GM19328 (cell line): ENCODE measurements at regions not wholly inside any gene's neighbourhood (a gene's known extent, or its start where the extent isn't known, plus 50 kb on each side); places are given as distances from the start of the nearest gene placed in this dataset.

Experiments
- ATAC-seq: cut with Tn5 transposase; IDR thresholded peaks from one replicate; pipeline ENCODE4 v1.9.1; 2021; ENCODE audit warnings: mild to moderate bottlenecking, moderate library complexity; ENCODE audit not compliant: unreplicated experiment

DNA sequence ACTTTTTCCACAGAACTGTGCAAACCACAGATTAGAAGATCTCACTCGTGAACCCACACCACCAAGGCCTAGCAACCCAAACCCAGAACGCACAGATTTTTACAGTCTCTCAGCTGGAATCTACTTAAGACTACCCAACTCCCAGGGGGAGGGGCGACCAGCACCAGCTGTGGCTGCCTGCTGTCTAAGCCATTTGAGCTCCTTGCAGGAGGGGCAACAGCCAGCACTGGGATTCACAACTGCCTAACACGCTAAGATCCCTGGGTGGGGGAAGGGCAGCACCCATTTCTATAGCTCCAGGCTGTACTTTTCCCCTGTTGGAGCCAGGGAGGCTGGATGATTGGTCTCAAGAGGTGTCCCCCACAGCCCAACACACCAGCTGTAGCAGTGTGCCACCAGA lies 368.8 kb downstream of the SUCLA2 start:
- no peak for ATAC-seq

- no peak for ATAC-seq
Measured at GRCh38 chr13:47628666-47629065, 372.4 kb downstream of the SUCLA2 start.

DNA sequence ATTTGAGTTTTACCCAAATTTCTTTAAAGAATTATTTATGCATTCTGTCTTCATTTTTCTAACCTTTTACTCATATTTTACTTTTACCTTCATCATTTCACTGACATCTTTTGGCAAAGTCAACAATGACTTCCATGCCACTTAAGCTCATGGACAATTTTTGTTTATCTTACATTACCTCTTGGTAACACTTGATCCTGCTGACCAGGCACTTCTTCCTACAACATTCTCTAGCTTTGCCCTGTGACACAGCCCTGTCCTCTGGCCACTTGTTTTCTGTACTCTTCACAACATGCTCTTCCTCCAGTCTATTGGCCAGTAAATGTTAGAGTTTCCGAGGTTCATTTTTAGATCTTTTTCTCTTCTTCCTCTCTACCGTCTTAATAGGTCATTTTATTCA lies 377.2 kb downstream of the SUCLA2 start:
- ATAC-seq: no peak

- no peak for ATAC-seq
Measured at GRCh38 chr13:47621931-47622330, 379.1 kb downstream of the SUCLA2 start.

GRCh38 chr13:47611664-47612288 lies 389.3 kb downstream of the SUCLA2 start:
- ATAC-seq: no peak

DNA sequence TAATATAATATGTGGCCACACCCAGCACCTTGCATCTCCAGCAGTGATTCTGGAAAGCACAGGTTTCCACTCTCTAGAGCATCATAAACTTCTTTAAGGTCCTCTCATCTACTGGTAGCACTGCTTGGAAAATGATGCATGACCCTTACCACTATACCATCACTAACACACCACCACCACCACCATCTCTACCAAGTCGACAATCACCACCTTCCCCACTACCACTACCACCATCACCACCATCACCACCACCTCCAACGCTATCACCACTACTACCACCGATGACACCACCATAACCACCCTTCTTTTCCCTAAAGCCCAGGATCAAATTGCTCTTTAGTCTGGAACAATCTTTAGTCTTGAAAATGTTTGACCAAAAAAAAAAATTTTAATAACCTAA lies 390.4 kb downstream of the SUCLA2 start:
- ATAC-seq: no peak

GRCh38 chr13:47603365-47603764 lies 397.7 kb downstream of the SUCLA2 start:
- no peak for ATAC-seq

DNA sequence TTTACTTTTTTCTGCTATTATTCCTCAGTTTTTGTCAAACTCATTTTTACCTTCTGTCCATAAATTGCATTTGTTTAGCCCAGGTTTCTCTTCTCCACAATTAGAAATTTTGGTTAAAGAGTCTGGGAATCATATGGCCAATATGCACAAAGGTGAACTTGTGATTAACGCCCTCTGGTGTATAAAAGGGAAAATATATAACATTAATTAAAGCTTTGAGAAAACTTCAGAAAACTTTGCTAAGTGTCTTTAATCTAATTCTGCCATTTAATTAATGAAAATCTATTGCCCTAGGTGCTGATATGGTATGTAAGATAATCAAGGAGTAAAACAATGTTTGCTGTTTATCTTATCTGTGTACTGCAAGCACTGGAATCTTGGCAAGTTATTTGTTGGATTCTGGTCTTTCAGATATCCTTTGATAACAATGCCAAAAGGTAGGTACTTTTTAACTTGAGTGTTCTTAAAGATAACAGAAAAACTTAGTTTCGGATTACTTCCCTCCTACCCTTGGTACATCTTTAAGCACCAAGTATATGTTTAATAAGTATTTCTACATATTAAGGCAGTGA lies 402.6 kb downstream of the SUCLA2 start:
- ATAC-seq: no peak

DNA sequence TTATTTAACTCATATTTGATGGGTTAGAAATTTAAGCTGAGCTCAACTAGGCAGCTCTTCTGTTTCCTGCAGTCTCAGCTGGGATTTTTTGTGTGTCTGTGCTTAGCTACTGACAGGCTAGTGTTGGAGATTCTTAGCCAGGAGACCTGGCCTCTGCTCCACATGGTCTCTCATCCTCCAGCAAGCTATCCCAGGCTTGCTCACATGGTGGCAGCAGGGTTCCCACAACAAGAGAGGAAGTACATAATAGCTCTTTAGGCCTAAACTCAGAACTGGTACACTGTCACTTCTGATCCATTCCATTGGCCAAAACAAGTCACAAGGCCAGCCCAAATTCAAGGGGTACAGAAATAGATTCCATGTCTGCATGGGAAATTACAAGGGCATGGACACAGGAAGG lies 406.2 kb downstream of the SUCLA2 start:
- ATAC-seq: no peak

GRCh38 chr13:47592256-47592655 lies 408.8 kb downstream of the SUCLA2 start:
- ATAC-seq: no peak

GRCh38 chr13:47588676-47589075 lies 412.4 kb downstream of the SUCLA2 start:
- ATAC-seq: no peak

- no peak for ATAC-seq
Measured at GRCh38 chr13:47572375-47572774, 428.7 kb downstream of the SUCLA2 start.

GRCh38 chr13:47564041-47564440 lies 437.0 kb downstream of the SUCLA2 start:
- ATAC-seq: no peak

DNA sequence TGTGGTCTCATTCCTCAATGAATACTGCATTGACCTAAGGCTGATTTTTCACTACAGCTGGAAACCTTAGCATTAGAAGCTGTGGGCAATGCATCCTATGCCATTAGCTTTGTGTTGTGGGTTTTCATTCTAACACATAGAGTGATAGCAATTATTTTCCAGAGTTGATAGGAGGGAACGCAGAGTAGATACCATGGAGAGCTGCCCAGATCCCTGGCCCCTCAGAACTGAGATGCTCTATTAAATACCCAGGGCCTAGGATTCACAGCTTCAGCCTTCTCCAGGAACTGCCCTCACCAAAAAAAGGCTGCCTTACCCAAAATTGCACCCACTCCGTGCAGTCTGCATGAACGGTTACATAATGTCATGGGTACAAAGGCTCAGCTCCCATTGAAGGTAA lies 444.4 kb downstream of the SUCLA2 start:
- no peak for ATAC-seq

- no peak for ATAC-seq
Measured at GRCh38 chr13:47555235-47555634, 445.8 kb downstream of the SUCLA2 start.

DNA sequence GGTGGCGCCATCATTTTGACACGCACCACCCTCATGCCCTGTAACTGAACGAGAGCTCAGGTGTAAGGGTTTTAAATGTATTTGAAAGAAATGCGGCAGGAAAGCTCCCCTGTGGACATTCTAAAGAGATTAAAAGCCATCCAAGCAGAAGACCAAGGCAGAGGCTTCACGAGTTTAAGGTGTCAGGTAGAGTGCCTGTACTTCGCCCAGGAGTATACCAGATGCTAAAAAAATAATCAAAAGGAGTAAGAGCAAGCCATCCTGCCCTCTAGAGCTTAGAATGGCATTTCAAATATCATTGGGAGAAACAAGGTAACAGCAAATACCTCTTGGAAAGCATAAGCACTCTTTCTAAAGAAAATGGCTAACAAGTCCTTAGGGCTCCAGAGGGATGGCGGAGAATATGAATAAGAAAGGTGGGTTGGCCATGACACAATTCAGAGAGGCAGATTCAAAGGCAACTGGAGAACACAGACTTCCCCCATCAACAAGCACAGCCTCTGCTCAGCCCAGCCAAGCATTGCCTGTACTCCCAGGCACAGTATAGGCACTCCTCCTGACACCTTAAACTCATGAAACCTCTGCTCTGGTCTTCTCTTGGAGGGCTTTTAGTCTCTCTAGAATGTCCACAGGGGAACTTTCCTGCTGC lies 447.6 kb downstream of the SUCLA2 start:
- ATAC-seq: no peak

DNA sequence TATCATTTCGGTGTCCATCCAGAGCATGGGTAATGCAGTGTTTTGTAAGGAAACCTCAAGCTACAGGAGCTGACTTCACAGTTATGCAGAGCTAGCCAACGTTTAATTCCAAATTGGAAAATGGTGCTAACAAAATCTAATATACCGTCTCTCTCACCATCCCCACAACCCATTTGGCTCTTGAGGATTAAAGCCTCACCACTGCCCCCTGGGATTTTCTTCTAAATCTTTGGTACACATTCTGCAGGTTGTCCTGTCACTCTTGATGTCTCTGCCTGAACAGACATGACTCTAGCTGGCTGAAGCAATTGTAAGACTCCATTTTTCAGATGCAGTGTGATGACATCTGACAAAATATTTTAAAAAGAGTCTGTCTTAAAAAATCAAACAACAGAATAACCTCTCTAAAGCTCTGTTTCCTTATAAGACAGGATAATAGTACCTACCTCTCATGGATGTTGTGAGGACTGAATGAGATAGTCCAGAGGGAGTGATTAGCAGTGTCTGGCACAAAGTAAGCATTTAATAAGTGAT lies 451.8 kb downstream of the SUCLA2 start:
- no peak for ATAC-seq

DNA sequence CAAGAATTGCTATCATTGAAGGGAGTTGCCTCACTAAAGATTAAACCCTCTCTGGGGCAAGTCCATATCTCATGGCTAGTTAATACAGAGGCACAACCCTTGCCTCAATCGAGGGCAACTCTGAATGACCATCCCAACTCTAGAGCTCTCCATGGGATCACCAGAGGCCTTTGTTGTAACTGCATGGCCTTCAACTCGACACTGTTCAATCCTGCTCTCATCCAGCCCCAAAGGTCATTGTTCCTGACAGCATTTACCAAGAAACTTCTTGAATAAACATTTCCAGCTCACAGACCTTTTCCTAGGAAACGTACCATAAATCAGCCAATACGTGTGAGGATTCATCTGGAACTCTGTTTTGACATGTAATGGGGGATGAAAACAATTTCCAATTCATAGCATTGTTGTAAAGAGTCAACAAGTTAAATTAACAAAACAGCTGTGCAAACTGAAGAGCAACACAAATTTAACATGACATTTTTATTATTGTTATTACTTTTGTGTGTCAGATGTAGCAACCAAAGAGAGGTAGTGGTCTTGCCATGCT lies 452.7 kb downstream of the SUCLA2 start:
- no peak for ATAC-seq

DNA sequence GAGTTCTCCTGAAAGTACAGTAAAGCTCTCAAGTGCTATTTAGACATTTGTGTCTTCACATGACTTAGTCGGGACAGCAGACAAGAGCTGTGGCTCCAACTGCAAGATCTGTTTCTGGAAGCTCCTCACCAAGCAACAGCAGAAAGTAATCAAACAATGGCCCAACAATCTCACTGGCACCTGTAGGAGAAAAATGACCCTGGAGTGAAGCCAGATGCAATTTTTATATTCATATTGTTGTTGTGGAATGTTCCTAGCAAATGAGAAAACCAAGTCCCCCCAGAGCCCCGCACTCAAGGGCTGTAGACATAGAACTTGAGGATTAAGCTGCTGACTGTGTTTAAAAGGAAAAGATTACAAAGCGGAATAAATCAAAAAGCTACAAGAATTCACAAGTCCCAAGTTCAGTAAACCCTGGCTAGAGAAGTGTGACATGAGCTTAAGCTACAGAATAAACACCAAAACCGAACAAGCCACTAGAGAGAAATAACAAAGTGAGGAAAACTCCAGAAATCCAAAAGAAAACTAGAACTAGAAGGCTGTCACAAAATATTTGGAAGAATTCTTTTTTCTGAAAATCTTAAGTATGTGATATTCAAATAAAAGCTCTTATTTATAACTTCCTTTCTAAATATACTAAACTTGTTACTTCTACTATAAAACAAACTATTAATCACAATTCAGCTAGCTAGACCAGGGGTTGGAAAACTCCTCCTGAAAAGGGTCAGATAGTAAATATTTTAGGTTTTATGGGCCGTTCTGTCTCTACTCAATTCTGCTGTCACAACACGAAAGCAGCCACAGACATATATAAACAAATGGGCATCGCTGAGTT lies 454.5 kb downstream of the SUCLA2 start:
- no peak for ATAC-seq

DNA sequence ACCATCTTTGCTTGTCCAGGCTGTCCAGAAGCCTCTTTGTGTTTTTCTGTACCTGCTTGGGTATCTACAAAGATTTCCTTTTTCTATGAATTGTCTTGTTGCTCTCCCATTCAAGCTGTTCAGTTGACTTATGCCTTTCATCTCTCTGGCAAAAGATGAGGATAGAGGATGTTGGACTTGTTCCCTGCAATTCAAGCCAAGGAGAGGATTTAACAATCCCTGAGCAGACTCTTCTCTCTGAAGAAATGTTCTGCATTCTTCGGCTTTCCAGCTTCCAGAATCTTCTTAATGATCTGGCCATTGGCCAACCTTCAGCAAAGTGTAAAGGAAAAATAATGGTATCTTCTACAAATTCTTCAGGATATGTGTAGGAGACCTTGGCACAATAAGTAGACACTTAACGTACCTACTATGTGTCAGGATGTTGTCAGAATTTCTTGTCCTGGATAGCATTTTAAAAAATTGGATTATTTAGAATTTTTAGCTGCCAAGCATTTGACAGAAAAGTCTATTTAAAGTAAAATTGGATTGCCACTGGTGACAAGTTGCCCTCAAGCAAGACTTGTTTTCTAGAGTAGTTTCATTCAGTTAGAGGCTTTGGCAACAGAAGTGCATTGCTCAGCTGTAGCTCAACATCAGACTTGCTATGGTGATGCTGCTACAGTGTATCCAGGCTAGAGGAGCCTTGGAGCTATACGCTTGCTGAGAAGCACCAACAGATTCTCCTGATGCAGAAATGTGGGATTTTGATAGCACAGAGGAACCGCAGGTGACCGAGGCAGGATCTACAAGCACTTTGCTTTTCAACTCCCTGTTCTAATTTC lies 455.7 kb downstream of the SUCLA2 start:
- ATAC-seq: no peak
